ENCODE measurements at regions not wholly inside any gene's neighbourhood (a gene's known extent, or its start where the extent isn't known, plus 50 kb on each side); places are given as distances from the start of the nearest gene placed in this dataset.

DNA sequence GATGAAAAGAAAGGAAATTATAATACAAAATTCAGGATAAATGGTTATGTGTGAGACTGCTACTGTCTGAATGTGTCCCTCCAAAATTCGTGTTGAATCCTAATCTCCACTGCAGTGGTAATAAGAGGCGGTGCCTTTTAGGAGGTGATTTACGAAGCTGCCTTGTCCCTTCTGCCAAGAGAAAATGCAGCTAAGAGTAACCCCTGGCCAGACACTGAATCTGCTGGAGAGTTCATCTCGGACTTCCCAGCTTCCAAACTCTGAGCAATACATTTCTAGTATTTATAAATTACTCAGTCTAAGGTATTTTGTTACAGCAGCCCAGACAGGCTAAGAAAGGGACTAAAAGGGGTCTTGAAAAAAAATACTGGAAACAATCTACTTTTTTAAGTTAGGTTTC lies 152.6 kb downstream of the KLF12 start:
- Mint-ChIP-seq H3K4me3 (ENCODE audit: unreplicated experiment) (no peak overlapping the region), H3K36me3 (ENCODE audit: insufficient read depth, unreplicated experiment) (no peaks in the 10 kb centered on the region), H3K27ac (ENCODE audit: low read depth, unreplicated experiment) (no peak overlapping the region), H3K4me1 (ENCODE audit: insufficient read depth, unreplicated experiment) (no peaks in the 10 kb centered on the region), H3K27me3 (ENCODE audit: insufficient read depth, unreplicated experiment) (no peaks in the 10 kb centered on the region), H3K9me3 (ENCODE audit: unreplicated experiment) (no peaks in the 10 kb centered on the region)
- no TSS peak for BruUV-seq (replicated peaks)
- no peak for DNase-seq (ENCODE audit: unreplicated experiment)
- intact Hi-C loops (cut with micrococcal nuclease): no loop called here
- ChIA-PET POLR2A (interaction anchor here (0.7 kb wide), 1 partner anchor 52 kb away, joined by 3 read pairs; no protein-coding TSS in a partner anchor), CTCF (no interaction called here)
- TF ChIP-seq, protein P1, sequence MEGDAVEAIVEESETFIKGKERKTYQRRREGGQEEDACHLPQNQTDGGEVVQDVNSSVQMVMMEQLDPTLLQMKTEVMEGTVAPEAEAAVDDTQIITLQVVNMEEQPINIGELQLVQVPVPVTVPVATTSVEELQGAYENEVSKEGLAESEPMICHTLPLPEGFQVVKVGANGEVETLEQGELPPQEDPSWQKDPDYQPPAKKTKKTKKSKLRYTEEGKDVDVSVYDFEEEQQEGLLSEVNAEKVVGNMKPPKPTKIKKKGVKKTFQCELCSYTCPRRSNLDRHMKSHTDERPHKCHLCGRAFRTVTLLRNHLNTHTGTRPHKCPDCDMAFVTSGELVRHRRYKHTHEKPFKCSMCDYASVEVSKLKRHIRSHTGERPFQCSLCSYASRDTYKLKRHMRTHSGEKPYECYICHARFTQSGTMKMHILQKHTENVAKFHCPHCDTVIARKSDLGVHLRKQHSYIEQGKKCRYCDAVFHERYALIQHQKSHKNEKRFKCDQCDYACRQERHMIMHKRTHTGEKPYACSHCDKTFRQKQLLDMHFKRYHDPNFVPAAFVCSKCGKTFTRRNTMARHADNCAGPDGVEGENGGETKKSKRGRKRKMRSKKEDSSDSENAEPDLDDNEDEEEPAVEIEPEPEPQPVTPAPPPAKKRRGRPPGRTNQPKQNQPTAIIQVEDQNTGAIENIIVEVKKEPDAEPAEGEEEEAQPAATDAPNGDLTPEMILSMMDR (IDR thresholded peaks at IDR 0.05; ENCODE audit: unreplicated experiment): no peak

DNA sequence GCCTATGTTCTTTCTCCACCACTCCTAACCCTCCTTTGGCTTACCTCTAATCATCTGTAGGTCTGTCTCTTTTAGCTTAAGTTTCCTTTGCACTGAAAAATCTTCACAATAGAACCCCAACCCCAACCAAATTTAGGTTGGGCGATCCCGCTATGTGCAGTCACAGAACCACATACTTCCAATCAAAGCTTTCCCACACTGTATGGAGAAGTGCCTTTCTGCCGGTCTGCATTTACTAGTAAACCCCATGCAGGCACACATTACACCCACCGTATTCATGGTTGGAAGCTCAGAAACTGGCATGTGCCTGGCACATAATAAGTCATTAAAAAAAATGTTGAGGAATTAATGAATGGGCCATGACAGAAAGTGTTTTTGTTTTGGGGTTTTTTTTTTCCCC lies 158.4 kb downstream of the KLF12 start:
- no peaks in the 10 kb centered on the region for H3K4me1 Mint-ChIP-seq (ENCODE audit: insufficient read depth, unreplicated experiment)
- CTCF ChIA-PET: no interaction called here
- H3K9me3 Mint-ChIP-seq (ENCODE audit: unreplicated experiment): peaks cover 8% of the 10 kb centered on the region
- no peaks in the 10 kb centered on the region for H3K27me3 Mint-ChIP-seq (ENCODE audit: insufficient read depth, unreplicated experiment)
- BruUV-seq (replicated peaks): no TSS peak
- H3K36me3 Mint-ChIP-seq (ENCODE audit: insufficient read depth, unreplicated experiment): no peaks in the 10 kb centered on the region
- H3K4me3 Mint-ChIP-seq (ENCODE audit: unreplicated experiment): no peak overlapping the region
- DNase-seq (ENCODE audit: unreplicated experiment): no peak
- H3K27ac Mint-ChIP-seq (ENCODE audit: low read depth, unreplicated experiment): no peak overlapping the region
- intact Hi-C loops (cut with micrococcal nuclease): no loop called here
- POLR2A ChIA-PET: no interaction called here
- TF ChIP-seq, protein P1 (IDR thresholded peaks at IDR 0.05; ENCODE audit: unreplicated experiment): no peak

DNA sequence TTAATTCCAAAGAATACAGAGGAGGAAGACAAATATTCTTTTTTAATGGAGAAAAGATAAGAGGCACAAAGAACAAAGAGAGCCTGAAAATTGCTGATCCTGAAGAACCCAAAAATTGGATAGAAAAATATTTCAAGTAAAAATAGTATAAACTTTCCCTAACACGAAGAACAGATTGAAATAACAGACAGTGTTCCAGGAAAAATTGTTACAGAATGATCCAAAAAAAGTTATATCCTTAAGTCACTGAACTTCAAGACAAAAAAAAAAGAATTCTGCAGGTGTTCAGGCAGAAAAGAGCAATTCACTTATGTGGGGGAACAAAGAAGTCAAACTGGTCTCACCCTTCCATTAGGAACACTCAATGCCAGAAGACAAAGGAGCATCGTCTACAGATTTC lies 160.2 kb downstream of the KLF12 start:
- Mint-ChIP-seq H3K36me3 (ENCODE audit: insufficient read depth, unreplicated experiment) (no peaks in the 10 kb centered on the region), H3K4me1 (ENCODE audit: insufficient read depth, unreplicated experiment) (no peaks in the 10 kb centered on the region), H3K4me3 (ENCODE audit: unreplicated experiment) (no peak overlapping the region), H3K27ac (ENCODE audit: low read depth, unreplicated experiment) (no peak overlapping the region), H3K27me3 (ENCODE audit: insufficient read depth, unreplicated experiment) (no peaks in the 10 kb centered on the region), H3K9me3 (ENCODE audit: unreplicated experiment) (peaks cover 8% of the 10 kb centered on the region)
- TF ChIP-seq, protein P1 (IDR thresholded peaks at IDR 0.05; ENCODE audit: unreplicated experiment): no peak
- no peak for DNase-seq (ENCODE audit: unreplicated experiment)
- ChIA-PET CTCF (interaction anchor here (0.7 kb wide), 1 partner anchor 16 kb away, joined by 4 read pairs; no protein-coding TSS in a partner anchor), POLR2A (no interaction called here)
- BruUV-seq (replicated peaks): no TSS peak
- intact Hi-C loops (cut with micrococcal nuclease): no loop called here

DNA sequence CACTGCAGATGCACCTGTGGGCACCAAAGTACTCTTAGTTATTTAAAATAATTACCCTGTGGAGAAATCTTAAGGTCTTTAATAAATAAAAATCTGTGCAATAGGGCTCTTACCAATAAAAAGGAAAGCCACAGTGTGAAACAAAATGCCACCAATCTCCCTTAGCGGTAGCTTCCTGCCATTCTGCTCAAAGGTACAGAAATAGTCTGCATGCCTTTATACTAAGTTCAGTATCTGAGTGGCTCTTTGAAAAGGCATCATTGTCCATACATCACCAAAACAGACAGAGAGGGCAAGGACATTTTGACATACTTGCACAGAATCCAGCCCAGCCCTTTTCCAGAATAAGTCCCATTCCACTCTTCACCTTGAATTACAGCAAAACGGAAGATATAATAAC lies 161.0 kb downstream of the KLF12 start:
- H3K4me1 Mint-ChIP-seq (ENCODE audit: insufficient read depth, unreplicated experiment): no peaks in the 10 kb centered on the region

More for the DNA sequence above, 161.0 kb downstream of the KLF12 start:
- no TSS peak for BruUV-seq (replicated peaks)
- Mint-ChIP-seq H3K9me3 (ENCODE audit: unreplicated experiment) (peaks cover 8% of the 10 kb centered on the region), H3K27me3 (ENCODE audit: insufficient read depth, unreplicated experiment) (no peaks in the 10 kb centered on the region), H3K4me3 (ENCODE audit: unreplicated experiment) (no peak overlapping the region), H3K27ac (ENCODE audit: low read depth, unreplicated experiment) (no peak overlapping the region), H3K36me3 (ENCODE audit: insufficient read depth, unreplicated experiment) (no peaks in the 10 kb centered on the region)
- intact Hi-C loops (cut with micrococcal nuclease): no loop called here
- TF ChIP-seq, protein P1 (IDR thresholded peaks at IDR 0.05; ENCODE audit: unreplicated experiment): no peak
- no peak for DNase-seq (ENCODE audit: unreplicated experiment)
- CTCF ChIA-PET: interaction anchor here (0.6 to 0.7 kb wide), 2 partner anchors 15 to 151 kb away, joined by 3 to 4 read pairs; no protein-coding TSS in a partner anchor
- POLR2A ChIA-PET: no interaction called here
